Neural cell (in vitro differentiated cells): ENCODE measurements at regions not wholly inside any gene's neighbourhood (a gene's known extent, or its start where the extent isn't known, plus 50 kb on each side); places are given as distances from the start of the nearest gene placed in this dataset.

Experiments
- H2AFZ ChIP-seq: fragments of 200-600, 300-800 bp; sonication (generic), shearing (Covaris generic); 2 replicates; pipeline ENCODE4 v1.6.0; 2014; ENCODE audit warnings: low read depth, mild to moderate bottlenecking, antibody characterized with exemption, low read length, moderate library complexity
- H3F3A ChIP-seq: fragments of 200-600 bp; shearing (Covaris generic); 2 replicates; pipeline ENCODE4 v1.6.1; 2016; ENCODE audit warnings: mild to moderate bottlenecking, moderate library complexity, mixed read lengths, antibody characterized with exemption, low read length; ENCODE audit not compliant: insufficient read depth, poor library complexity, severe bottlenecking
- H3K27ac ChIP-seq: fragments of 200-600, 300-800 bp; sonication (generic), shearing (Covaris generic); 2 replicates; pipeline ENCODE4 v1.5.1; 2014; ENCODE audit warnings: mild to moderate bottlenecking, low read length, moderate library complexity
- H3K27me3 ChIP-seq: fragments of 300-800, 200-600 bp; sonication (generic), shearing (Covaris generic); 2 replicates; pipeline ENCODE4 v1.6.0; 2014; ENCODE audit warnings: mild to moderate bottlenecking, low read depth, low read length, moderate library complexity; ENCODE audit not compliant: insufficient read depth
- H3K36me3 ChIP-seq: fragments of 300-800, 200-600 bp; sonication (generic), shearing (Covaris generic); 2 replicates; pipeline ENCODE4 v1.5.1; 2014; ENCODE audit warnings: mild to moderate bottlenecking, antibody characterized with exemption, low read length, moderate library complexity; ENCODE audit not compliant: insufficient read depth
- H3K4me2 ChIP-seq: fragments of 300-800, 200-600 bp; sonication (generic), shearing (Covaris generic); 2 replicates; pipeline ENCODE4 v1.6.0; 2014; ENCODE audit warnings: mild to moderate bottlenecking, low read length
- H3K4me3 ChIP-seq: fragments of 300-800, 200-600 bp; sonication (generic), shearing (Covaris generic); 2 replicates; pipeline ENCODE4 v1.5.1; 2014; ENCODE audit warnings: mild to moderate bottlenecking, low read length, moderate library complexity
- H3K79me2 ChIP-seq: fragments of 200-600 bp; shearing (Covaris generic); replicated peaks from 2 replicates; pipeline ENCODE4 v1.6.0; 2014; ENCODE audit warnings: mild to moderate bottlenecking, low read length, moderate library complexity; ENCODE audit not compliant: insufficient read depth
- H3K9ac ChIP-seq: fragments of 300-800, 200-600 bp; sonication (generic), shearing (Covaris generic); 2 replicates; pipeline ENCODE4 v1.6.1; 2016; ENCODE audit warnings: mild to moderate bottlenecking, low read length, mixed read lengths
- H3K9me2 ChIP-seq: fragments of 200-600 bp; shearing (Covaris generic); 2 replicates; pipeline ENCODE4 v1.6.1; 2016; ENCODE audit warnings: mild to moderate bottlenecking, low read length, mixed read lengths; ENCODE audit not compliant: insufficient read depth
- H3K9me3 ChIP-seq: fragments of 200-600, 300-800 bp; sonication (generic), shearing (Covaris generic); 2 replicates; pipeline ENCODE4 v1.6.1; 2016; ENCODE audit warnings: mild to moderate bottlenecking, mixed run types, low read length, moderate library complexity, mixed read lengths
- H4K20me1 ChIP-seq: fragments of 200-600 bp; shearing (Covaris generic); 2 replicates; pipeline ENCODE4 v1.6.1; 2016; ENCODE audit warnings: mild to moderate bottlenecking, mixed run types; ENCODE audit not compliant: insufficient read depth
- EP300 ChIP-seq: fragments of 450-650 bp; conservative IDR thresholded peaks from 2 replicates; pipeline ENCODE4 v1.6.1; 2014; ENCODE audit warnings: antibody characterized with exemption, mild to moderate bottlenecking, moderate library complexity; ENCODE audit not compliant: poor library complexity, severe bottlenecking
- EZH2 ChIP-seq: fragments of 200-600, 300-800 bp; shearing (Covaris generic), sonication (generic); IDR thresholded peaks from 2 replicates; pipeline ENCODE4 v1.6.1; 2014; ENCODE audit warnings: antibody characterized with exemption, low read length, borderline replicate concordance, mild to moderate bottlenecking; ENCODE audit not compliant: insufficient read depth, poor library complexity, severe bottlenecking
- MXI1 ChIP-seq: fragments of 450-650 bp; conservative IDR thresholded peaks from 2 replicates; pipeline ENCODE4 v1.6.1; 2014; ENCODE audit warnings: antibody characterized with exemption, mild to moderate bottlenecking; ENCODE audit not compliant: poor library complexity, severe bottlenecking
- POLR2AphosphoS5 ChIP-seq: IDR thresholded peaks from 2 replicates; pipeline ENCODE4 v1.6.1; 2012
- RAD21 ChIP-seq: fragments of 450-650 bp; conservative IDR thresholded peaks from 2 replicates; pipeline ENCODE4 v1.6.1; 2014; ENCODE audit warnings: antibody characterized with exemption, mild to moderate bottlenecking, moderate library complexity
- SMC3 ChIP-seq: fragments of 450-650 bp; conservative IDR thresholded peaks from 2 replicates; pipeline ENCODE4 v1.6.1; 2014; ENCODE audit warnings: antibody characterized with exemption, mild to moderate bottlenecking, moderate library complexity; ENCODE audit not compliant: poor library complexity
- TAF1 ChIP-seq: IDR thresholded peaks from 2 replicates; pipeline ENCODE4 v1.6.1; 2012; ENCODE audit warnings: low read depth
- TF ChIP-seq, protein P1 (sequence below): IDR thresholded peaks from 2 replicates; pipeline ENCODE4 v1.6.1; 2012; ENCODE audit warnings: borderline replicate concordance
- TF ChIP-seq, protein P2 (sequence below): fragments of 450-650 bp; IDR thresholded peaks from 2 replicates; pipeline ENCODE4 v1.5.1; 2014; ENCODE audit warnings: antibody characterized with exemption, mild to moderate bottlenecking, moderate library complexity; ENCODE audit not compliant: poor library complexity, severe bottlenecking

DNA sequence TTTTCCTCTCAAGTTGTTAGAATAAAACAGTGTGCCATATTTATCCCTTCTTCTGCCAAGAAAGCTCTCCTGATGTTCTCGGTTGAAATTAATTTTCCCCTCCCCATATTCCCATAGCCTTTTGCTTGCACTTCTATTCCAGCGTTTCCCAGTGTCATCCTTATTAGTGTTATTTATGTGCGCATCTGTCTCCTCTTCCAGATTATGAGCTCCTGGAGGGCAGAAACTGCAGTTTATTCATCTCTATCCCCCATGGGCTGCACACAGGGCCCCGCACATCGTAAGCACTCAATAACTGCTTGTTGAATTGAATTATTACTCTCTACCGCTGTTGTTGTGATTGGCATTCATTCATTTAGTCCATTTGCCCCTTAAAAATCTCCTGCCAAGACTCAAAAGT, 149.4 kb downstream of the SOX3 start:
- Histone ChIP-seq H3K27ac (no peak overlapping the region), H3K36me3 (no peaks in the 10 kb centered on the region), H3K4me3 (no peak overlapping the region), H3F3A (no peaks in the 10 kb centered on the region), H3K79me2 (no peaks in the 10 kb centered on the region), H4K20me1 (no peaks in the 10 kb centered on the region), H3K9ac (no peak overlapping the region), H3K4me2 (no peak overlapping the region), H3K9me2 (no peaks in the 10 kb centered on the region), H3K9me3 (no peaks in the 10 kb centered on the region), H2AFZ (no peak overlapping the region), H3K27me3 (no peaks in the 10 kb centered on the region)
- no peak for TF ChIP-seq EZH2
- TF ChIP-seq, protein P1, sequence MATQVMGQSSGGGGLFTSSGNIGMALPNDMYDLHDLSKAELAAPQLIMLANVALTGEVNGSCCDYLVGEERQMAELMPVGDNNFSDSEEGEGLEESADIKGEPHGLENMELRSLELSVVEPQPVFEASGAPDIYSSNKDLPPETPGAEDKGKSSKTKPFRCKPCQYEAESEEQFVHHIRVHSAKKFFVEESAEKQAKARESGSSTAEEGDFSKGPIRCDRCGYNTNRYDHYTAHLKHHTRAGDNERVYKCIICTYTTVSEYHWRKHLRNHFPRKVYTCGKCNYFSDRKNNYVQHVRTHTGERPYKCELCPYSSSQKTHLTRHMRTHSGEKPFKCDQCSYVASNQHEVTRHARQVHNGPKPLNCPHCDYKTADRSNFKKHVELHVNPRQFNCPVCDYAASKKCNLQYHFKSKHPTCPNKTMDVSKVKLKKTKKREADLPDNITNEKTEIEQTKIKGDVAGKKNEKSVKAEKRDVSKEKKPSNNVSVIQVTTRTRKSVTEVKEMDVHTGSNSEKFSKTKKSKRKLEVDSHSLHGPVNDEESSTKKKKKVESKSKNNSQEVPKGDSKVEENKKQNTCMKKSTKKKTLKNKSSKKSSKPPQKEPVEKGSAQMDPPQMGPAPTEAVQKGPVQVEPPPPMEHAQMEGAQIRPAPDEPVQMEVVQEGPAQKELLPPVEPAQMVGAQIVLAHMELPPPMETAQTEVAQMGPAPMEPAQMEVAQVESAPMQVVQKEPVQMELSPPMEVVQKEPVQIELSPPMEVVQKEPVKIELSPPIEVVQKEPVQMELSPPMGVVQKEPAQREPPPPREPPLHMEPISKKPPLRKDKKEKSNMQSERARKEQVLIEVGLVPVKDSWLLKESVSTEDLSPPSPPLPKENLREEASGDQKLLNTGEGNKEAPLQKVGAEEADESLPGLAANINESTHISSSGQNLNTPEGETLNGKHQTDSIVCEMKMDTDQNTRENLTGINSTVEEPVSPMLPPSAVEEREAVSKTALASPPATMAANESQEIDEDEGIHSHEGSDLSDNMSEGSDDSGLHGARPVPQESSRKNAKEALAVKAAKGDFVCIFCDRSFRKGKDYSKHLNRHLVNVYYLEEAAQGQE = no peak
- no peak for TF ChIP-seq EP300
- TF ChIP-seq TAF1 = no peak
- TF ChIP-seq SMC3 = no peak

DNA sequence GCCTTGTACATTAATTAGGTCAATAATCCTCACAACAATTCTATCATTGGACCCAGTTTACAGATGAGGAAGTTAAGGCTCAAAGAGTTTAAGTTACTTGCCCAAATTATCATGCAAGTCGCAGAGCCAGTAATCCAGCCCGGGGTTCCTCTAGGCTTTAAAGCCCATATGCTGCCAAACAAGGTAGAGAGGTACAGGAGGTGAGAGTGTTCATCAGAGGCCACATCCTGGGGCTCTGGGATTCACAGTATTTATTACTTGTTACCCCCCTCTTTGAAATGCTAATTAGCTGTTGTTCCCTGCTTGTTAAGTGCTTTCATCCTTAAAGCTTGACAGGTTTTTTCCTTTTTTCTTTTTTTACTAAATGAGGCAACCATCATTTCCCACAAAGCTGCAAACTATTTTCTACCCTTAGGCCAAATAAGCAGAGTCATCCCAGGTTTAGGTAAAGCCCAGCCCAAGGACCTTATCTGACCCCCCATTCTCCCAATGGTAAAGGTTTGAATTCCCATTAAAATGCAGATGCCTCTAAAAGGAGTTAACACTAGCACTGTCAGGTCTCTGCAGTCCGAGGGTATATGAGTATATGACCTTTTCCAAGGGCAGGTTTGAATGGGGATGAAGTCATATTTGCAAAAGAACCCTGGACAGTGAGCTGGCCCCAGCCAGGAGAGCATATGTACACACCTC, 150.3 kb downstream of the SOX3 start:
- H3K27ac ChIP-seq = no peak overlapping the region
- H3K4me2 ChIP-seq = no peak overlapping the region
- H2AFZ ChIP-seq = no peak overlapping the region
- TF ChIP-seq POLR2AphosphoS5 = no peak
- TF ChIP-seq TAF1 = no peak
- H3K27me3 ChIP-seq = no peaks in the 10 kb centered on the region
- no peaks in the 10 kb centered on the region for H3K9me2 ChIP-seq
- H3K9ac ChIP-seq = no peak overlapping the region
- no peaks in the 10 kb centered on the region for H3F3A ChIP-seq
- no peaks in the 10 kb centered on the region for H3K36me3 ChIP-seq
- H3K9me3 ChIP-seq = no peaks in the 10 kb centered on the region
- H3K79me2 ChIP-seq = no peaks in the 10 kb centered on the region
- no peak overlapping the region for H3K4me3 ChIP-seq
- H4K20me1 ChIP-seq = no peaks in the 10 kb centered on the region

DNA sequence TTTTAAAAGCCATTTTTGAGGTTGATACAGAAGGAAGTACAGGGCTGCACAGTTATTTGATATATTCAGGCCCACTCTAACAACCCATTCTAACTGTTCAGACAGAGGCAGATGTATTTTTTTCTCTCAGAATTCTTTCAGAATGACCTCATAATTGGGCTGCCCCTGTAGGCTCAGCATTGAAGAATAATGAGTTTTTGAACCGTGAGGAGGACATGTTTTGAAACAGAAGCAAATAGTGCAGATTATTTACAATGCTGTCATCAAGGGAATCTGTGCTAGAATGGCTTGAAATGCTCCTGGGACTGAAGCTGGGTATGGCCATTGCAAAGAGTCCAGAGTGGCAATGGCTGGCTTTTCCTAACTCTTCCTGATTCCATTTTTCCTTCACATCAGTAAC, 158.1 kb downstream of the SOX3 start:
- Histone ChIP-seq H3K27ac (no peak overlapping the region), H3K9ac (no peak overlapping the region), H3K27me3 (no peaks in the 10 kb centered on the region), H3K9me3 (no peaks in the 10 kb centered on the region), H3K36me3 (no peaks in the 10 kb centered on the region), H3K9me2 (no peaks in the 10 kb centered on the region), H3K79me2 (no peaks in the 10 kb centered on the region), H3K4me3 (no peak overlapping the region), H2AFZ (no peak overlapping the region), H4K20me1 (no peaks in the 10 kb centered on the region), H3F3A (no peaks in the 10 kb centered on the region), H3K4me2 (no peak overlapping the region)
- no peak for TF ChIP-seq EP300
- TF ChIP-seq, protein P1 = no peak
- no peak for TF ChIP-seq SMC3
- no peak for TF ChIP-seq MXI1
- no peak for TF ChIP-seq TAF1
- TF ChIP-seq, protein P2, sequence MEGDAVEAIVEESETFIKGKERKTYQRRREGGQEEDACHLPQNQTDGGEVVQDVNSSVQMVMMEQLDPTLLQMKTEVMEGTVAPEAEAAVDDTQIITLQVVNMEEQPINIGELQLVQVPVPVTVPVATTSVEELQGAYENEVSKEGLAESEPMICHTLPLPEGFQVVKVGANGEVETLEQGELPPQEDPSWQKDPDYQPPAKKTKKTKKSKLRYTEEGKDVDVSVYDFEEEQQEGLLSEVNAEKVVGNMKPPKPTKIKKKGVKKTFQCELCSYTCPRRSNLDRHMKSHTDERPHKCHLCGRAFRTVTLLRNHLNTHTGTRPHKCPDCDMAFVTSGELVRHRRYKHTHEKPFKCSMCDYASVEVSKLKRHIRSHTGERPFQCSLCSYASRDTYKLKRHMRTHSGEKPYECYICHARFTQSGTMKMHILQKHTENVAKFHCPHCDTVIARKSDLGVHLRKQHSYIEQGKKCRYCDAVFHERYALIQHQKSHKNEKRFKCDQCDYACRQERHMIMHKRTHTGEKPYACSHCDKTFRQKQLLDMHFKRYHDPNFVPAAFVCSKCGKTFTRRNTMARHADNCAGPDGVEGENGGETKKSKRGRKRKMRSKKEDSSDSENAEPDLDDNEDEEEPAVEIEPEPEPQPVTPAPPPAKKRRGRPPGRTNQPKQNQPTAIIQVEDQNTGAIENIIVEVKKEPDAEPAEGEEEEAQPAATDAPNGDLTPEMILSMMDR = no peak
- TF ChIP-seq RAD21 = no peak
- TF ChIP-seq POLR2AphosphoS5 = no peak
- no peak for TF ChIP-seq EZH2
